IPS-18a (cell line): ENCODE measurements at regions not wholly inside any gene's neighbourhood (a gene's known extent, or its start where the extent isn't known, plus 50 kb on each side); places are given as distances from the start of the nearest gene placed in this dataset.
"Not testable (repeated sequence)": the region's sequence is repeated elsewhere in the genome, so short reads cannot be mapped to it uniquely, and the experiment has no call there.

Experiments used
- H3K27ac ChIP-seq: one replicate; pipeline ENCODE4 v1.5.1; 2013; ENCODE audit warnings: low read length
- H3K27me3 ChIP-seq: one replicate; pipeline ENCODE4 v1.6.1; 2013; ENCODE audit warnings: mild to moderate bottlenecking, low read length; ENCODE audit not compliant: control insufficient read depth, insufficient read depth
- H3K36me3 ChIP-seq: one replicate; pipeline ENCODE4 v1.6.1; 2013; ENCODE audit warnings: low read depth, low read length; ENCODE audit not compliant: control insufficient read depth
- H3K4me1 ChIP-seq: one replicate; pipeline ENCODE4 v1.6.1; 2013; ENCODE audit warnings: low read depth, low read length; ENCODE audit not compliant: control insufficient read depth
- H3K4me3 ChIP-seq: one replicate; pipeline ENCODE4 v1.5.1; 2013; ENCODE audit warnings: low read length
- H3K9ac ChIP-seq: one replicate; pipeline ENCODE4 v1.6.1; 2013; ENCODE audit warnings: mild to moderate bottlenecking, low read length, moderate library complexity
- H3K9me3 ChIP-seq: one replicate; pipeline ENCODE4 v1.6.1; 2013; ENCODE audit warnings: low read depth, low read length; ENCODE audit not compliant: control insufficient read depth

GRCh38 chr6:158881276-158881675, 62.1 kb upstream of the EZR start:
- not testable (repeated sequence) for H3K36me3 ChIP-seq

GRCh38 chr6:158879180-158879579, 60.0 kb upstream of the EZR start:
- Histone ChIP-seq H3K4me1 (peaks cover 10% of the 10 kb centered on the region), H3K27me3 (no peaks in the 10 kb centered on the region), H3K9me3 (no peaks in the 10 kb centered on the region), H3K27ac (no peak overlapping the region), H3K36me3 (no peaks in the 10 kb centered on the region), H3K9ac (no peak overlapping the region), H3K4me3 (no peak overlapping the region)

More at GRCh38 chr6:158881276-158881675, 62.1 kb upstream of the EZR start:
- not testable (repeated sequence) for H3K27me3 ChIP-seq, H3K27ac ChIP-seq, H3K4me1 ChIP-seq, H3K9me3 ChIP-seq, H3K4me3 ChIP-seq, H3K9ac ChIP-seq

- no peak overlapping the region for H3K27ac ChIP-seq
- H3K9ac ChIP-seq, result no peak overlapping the region
- no peaks in the 10 kb centered on the region for H3K27me3 ChIP-seq
- no peaks in the 10 kb centered on the region for H3K9me3 ChIP-seq
- no peak overlapping the region for H3K4me3 ChIP-seq
- H3K4me1 ChIP-seq, result peaks cover 10% of the 10 kb centered on the region
- H3K36me3 ChIP-seq, result no peaks in the 10 kb centered on the region
Measured at GRCh38 chr6:158877716-158878115, 58.5 kb upstream of the EZR start.

GRCh38 chr6:158876886-158877285, 57.7 kb upstream of the EZR start:
- peaks cover 10% of the 10 kb centered on the region for H3K4me1 ChIP-seq
- no peak overlapping the region for H3K9ac ChIP-seq
- no peak overlapping the region for H3K4me3 ChIP-seq
- H3K36me3 ChIP-seq, result no peaks in the 10 kb centered on the region
- H3K27ac ChIP-seq, result no peak overlapping the region
- H3K27me3 ChIP-seq, result no peaks in the 10 kb centered on the region
- H3K9me3 ChIP-seq, result no peaks in the 10 kb centered on the region

- no peaks in the 10 kb centered on the region for H3K36me3 ChIP-seq
- peaks cover 6% of the 10 kb centered on the region for H3K4me1 ChIP-seq
- no peak overlapping the region for H3K27ac ChIP-seq
- H3K9ac ChIP-seq, result no peak overlapping the region
- H3K9me3 ChIP-seq, result no peaks in the 10 kb centered on the region
- no peaks in the 10 kb centered on the region for H3K27me3 ChIP-seq
- H3K4me3 ChIP-seq, result no peak overlapping the region
Measured at GRCh38 chr6:158870649-158870957, 51.4 kb upstream of the EZR start.

GRCh38 chr6:158869826-158870648, 50.9 kb upstream of the EZR start:
- H3K9me3 ChIP-seq, result no peaks in the 10 kb centered on the region
- H3K27me3 ChIP-seq, result no peaks in the 10 kb centered on the region
- no peaks in the 10 kb centered on the region for H3K36me3 ChIP-seq
- no peak overlapping the region for H3K27ac ChIP-seq
- peak overlapping the region; percentile 58 for H3K4me3 ChIP-seq
- peak overlapping the region; percentile 7 for H3K9ac ChIP-seq
- peaks cover 6% of the 10 kb centered on the region for H3K4me1 ChIP-seq

GRCh38 chr6:158868890-158869825, 50.0 kb upstream of the EZR start:
- Histone ChIP-seq H3K27ac (peak overlapping the region; percentile 92), H3K9ac (peak overlapping the region; percentile 83), H3K27me3 (no peaks in the 10 kb centered on the region), H3K4me3 (peak overlapping the region; percentile 60), H3K4me1 (peaks cover 6% of the 10 kb centered on the region), H3K36me3 (no peaks in the 10 kb centered on the region), H3K9me3 (no peaks in the 10 kb centered on the region)
